ENCODE measurements at regions not wholly inside any gene's neighbourhood (a gene's known extent, or its start where the extent isn't known, plus 50 kb on each side); places are given as distances from the start of the nearest gene placed in this dataset.

DNA sequence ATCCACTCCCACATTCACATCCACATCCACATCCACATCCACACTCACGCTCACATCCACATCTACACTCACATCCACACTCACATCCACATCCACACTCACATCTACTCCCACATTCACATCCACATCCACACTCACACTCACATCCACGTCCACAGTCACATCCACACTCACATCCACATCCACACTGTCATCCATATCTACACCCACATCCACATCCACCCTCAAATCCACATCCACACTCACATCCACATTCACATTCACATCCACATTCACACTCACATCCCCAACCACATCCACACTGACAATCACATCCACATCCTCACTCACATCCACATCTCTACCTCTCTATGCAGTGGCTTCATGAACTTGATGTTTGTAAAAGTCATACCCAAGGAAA lies 190.5 kb downstream of the IRX1 start:
- Histone ChIP-seq H3K9me3 (no peaks in the 10 kb centered on the region), H3K36me3 (no peaks in the 10 kb centered on the region), H3K27ac (no peak overlapping the region), H3K4me3 (no peak overlapping the region), H3K27me3 (replicated peaks; ENCODE audit: insufficient read depth) (no peaks in the 10 kb centered on the region), H3K4me1 (ENCODE audit: control insufficient read depth in 1 of 2, low read depth in 2 of 2) (no peaks in the 10 kb centered on the region)
- TF ChIP-seq, protein P1, sequence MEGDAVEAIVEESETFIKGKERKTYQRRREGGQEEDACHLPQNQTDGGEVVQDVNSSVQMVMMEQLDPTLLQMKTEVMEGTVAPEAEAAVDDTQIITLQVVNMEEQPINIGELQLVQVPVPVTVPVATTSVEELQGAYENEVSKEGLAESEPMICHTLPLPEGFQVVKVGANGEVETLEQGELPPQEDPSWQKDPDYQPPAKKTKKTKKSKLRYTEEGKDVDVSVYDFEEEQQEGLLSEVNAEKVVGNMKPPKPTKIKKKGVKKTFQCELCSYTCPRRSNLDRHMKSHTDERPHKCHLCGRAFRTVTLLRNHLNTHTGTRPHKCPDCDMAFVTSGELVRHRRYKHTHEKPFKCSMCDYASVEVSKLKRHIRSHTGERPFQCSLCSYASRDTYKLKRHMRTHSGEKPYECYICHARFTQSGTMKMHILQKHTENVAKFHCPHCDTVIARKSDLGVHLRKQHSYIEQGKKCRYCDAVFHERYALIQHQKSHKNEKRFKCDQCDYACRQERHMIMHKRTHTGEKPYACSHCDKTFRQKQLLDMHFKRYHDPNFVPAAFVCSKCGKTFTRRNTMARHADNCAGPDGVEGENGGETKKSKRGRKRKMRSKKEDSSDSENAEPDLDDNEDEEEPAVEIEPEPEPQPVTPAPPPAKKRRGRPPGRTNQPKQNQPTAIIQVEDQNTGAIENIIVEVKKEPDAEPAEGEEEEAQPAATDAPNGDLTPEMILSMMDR (IDR thresholded peaks at IDR 0.05) = no peak
- ATAC-seq (ENCODE audit: insufficient number of reproducible peaks, low FRiP score, low read depth) (no peak), DNase-seq (ENCODE audit: low spot score) (no peak)

DNA sequence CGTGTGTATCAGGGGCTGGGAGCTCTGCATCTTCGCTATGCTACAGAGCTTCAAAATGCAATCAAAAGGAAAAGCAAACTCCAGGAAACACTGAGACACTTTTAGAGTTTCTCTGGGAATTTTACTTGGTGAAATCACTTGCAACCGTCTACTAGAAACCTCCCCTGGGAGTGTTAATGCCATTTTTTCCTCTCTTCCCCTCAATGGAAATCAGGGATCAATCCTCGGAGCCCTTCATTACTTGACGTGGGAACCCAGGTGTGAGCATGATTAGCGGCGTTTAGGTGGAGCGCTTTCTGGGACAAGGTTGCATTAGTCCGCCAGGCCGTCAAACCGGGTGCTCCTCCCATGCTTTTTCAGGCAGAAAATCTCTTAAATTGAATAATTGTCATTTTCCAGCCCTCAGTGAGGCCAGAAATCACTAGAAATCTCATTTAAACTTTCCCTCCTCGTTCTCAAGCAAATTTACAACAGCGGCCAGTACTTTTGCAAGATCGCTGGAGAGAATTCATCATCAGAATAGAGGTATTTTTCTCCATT lies 191.3 kb downstream of the IRX1 start:
- H3K9me3 ChIP-seq = no peaks in the 10 kb centered on the region
- H3K27ac ChIP-seq = no peak overlapping the region
- no peaks in the 10 kb centered on the region for H3K4me1 ChIP-seq (ENCODE audit: control insufficient read depth in 1 of 2, low read depth in 2 of 2)
- ATAC-seq (ENCODE audit: insufficient number of reproducible peaks, low FRiP score, low read depth) (no peak), DNase-seq (ENCODE audit: low spot score) (no peak)
- TF ChIP-seq, protein P1 (IDR thresholded peaks at IDR 0.05) = no peak
- H3K27me3 ChIP-seq (replicated peaks; ENCODE audit: insufficient read depth) = no peaks in the 10 kb centered on the region
- no peak overlapping the region for H3K4me3 ChIP-seq
- H3K36me3 ChIP-seq = no peaks in the 10 kb centered on the region

DNA sequence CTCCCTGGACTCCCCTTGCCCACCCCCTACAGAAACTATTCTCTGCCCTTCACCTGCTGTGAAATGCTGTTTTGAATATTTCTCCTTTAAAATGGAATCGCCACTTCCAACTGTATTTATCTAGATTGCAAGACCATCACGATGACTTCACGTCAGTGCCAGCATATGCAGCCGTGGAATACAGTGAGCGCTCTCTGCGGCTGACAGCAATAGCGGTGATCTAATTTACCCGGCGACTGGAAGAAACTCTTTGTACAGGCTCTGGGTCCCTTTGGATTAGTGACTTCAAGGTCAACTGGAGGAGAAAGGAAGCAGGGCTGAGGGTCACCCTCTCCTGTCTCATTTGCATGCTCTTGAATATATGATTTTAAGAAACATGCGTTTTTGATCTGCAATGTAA lies 192.0 kb downstream of the IRX1 start:
- Histone ChIP-seq H3K9me3 (no peaks in the 10 kb centered on the region), H3K4me1 (ENCODE audit: control insufficient read depth in 1 of 2, low read depth in 2 of 2) (peaks cover 0 to 2% of the 10 kb centered on the region in 2 donors), H3K36me3 (no peaks in the 10 kb centered on the region), H3K4me3 (no peak overlapping the region), H3K27me3 (replicated peaks; ENCODE audit: insufficient read depth) (no peaks in the 10 kb centered on the region), H3K27ac (no peak overlapping the region)
- TF ChIP-seq, protein P1 (IDR thresholded peaks at IDR 0.05) = no peak
- ATAC-seq (ENCODE audit: insufficient number of reproducible peaks, low FRiP score, low read depth) (no peak), DNase-seq (ENCODE audit: low spot score) (no peak)

DNA sequence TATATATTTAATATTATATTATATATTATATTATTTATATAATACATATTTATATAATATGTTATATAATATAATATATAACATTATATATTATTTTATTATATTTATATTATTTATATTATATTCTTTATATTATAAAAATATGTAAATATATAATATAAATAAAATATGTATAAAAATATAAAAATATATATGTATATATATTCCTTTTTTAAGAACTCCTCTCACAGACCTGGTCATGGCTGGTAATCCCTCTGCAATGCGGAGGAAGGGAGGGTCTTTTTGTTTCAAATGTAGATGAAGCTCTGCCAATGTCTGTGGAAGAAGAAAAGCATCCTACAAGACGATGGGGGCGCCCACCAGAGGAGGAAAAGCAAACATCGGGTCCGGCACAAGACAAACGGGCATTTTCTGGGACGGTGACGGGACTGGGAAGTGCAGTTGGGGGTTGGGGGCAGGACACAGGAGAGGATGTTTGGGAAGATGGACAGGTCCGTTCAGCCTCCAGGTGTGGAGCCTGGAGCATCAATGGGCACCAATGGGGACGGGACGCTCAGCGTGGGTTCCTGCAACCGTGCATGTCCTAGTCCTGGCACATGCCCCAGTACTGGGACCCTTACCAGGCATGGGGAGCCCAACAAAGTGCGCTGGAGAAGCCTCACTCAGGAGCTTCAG lies 194.0 kb downstream of the IRX1 start:
- Histone ChIP-seq H3K27me3 (replicated peaks; ENCODE audit: insufficient read depth) (no peaks in the 10 kb centered on the region), H3K4me1 (ENCODE audit: control insufficient read depth in 1 of 2, low read depth in 2 of 2) (peaks cover 0 to 17% of the 10 kb centered on the region in 2 donors), H3K27ac (no peak overlapping the region), H3K9me3 (no peaks in the 10 kb centered on the region), H3K36me3 (no peaks in the 10 kb centered on the region), H3K4me3 (no peak overlapping the region)
- DNase-seq (ENCODE audit: low spot score) (no peak), ATAC-seq (ENCODE audit: insufficient number of reproducible peaks, low FRiP score, low read depth) (no peak)
- TF ChIP-seq, protein P1 (IDR thresholded peaks at IDR 0.05) = no peak

DNA sequence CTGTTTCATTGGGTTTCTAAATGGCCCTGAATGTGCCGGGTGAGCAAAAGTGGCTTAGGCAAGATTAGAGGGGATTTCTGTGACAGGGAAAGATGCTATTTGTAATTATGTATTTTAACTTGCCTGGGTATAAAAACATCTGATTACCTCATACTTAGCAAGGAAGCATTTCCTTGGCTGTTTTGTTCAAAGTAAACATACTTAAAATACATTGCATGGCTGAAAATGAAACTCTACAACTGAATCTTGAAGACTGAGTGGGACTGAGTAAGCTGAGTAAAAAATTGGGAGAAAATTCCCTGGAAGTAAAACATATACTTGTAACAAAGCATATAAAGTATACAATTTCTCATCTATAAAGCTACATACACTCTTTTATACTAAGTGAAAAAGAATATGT lies 197.5 kb downstream of the IRX1 start:
- H3K27ac ChIP-seq = peak overlapping the region; percentile 40 to 53
- no peaks in the 10 kb centered on the region for H3K36me3 ChIP-seq
- H3K27me3 ChIP-seq (replicated peaks; ENCODE audit: insufficient read depth) = no peaks in the 10 kb centered on the region
- H3K4me1 ChIP-seq (ENCODE audit: control insufficient read depth in 1 of 2, low read depth in 2 of 2) = peaks cover 0 to 17% of the 10 kb centered on the region in 2 donors
- DNase-seq (ENCODE audit: low spot score) (no peak), ATAC-seq (ENCODE audit: insufficient number of reproducible peaks, low FRiP score, low read depth) (peak; percentile 79)
- H3K4me3 ChIP-seq = no peak overlapping the region
- no peaks in the 10 kb centered on the region for H3K9me3 ChIP-seq
- TF ChIP-seq, protein P1 (IDR thresholded peaks at IDR 0.05) = no peak

Data from thoracic aorta (tissue), 2 donors.